Naive thymus-derived CD8-positive, alpha-beta T cell (primary cell): ENCODE measurements at regions not wholly inside any gene's neighbourhood (a gene's known extent, or its start where the extent isn't known, plus 50 kb on each side); places are given as distances from the start of the nearest gene placed in this dataset.

ENCODE experiments used
- ATAC-seq, 2 donors: fragments of 150-1000 bp; cut with Tn5 transposase in 1 of 2; sonication (Bioruptor Pico), chemical (Tn5 transposase) in 1 of 2; 1 replicate in 1 of 2; 2 replicates in 1 of 2; pipeline ENCODE4 v1.10.0; 2021; ENCODE audit warnings: mild to moderate bottlenecking in 2 of 2, moderate library complexity in 2 of 2
- POLR2A ChIA-PET: fragments of 350-600 bp; sonication (Branson Sonifier 250); formaldehyde crosslinking; loops from one replicate; lab custom pipeline; 2021; ENCODE audit warnings: antibody characterized with exemption; lab: Charles Lee
- DNase-seq, 10 donors: peaks; one replicate each; pipeline versions ENCODE4 v3.0.0 to v3.0.0-alpha.2; 2020 to 2022
- H3K27ac Mint-ChIP-seq, 10 donors: one replicate each; pipeline ENCODE4 v1.8.0; 2020 to 2022; ENCODE audit warnings: mild to moderate bottlenecking in 10 of 10, mixed read lengths in 10 of 10, moderate library complexity in 4 of 10, inconsistent platforms in 1 of 10
- H3K27me3 Mint-ChIP-seq, 5 donors: one replicate each; pipeline ENCODE4 v1.8.0; 2021 to 2022; ENCODE audit warnings: mixed read lengths in 5 of 5
- H3K36me3 Mint-ChIP-seq, 3 donors: one replicate each; pipeline ENCODE4 v1.8.0; 2020 to 2022; ENCODE audit warnings: mixed read lengths in 3 of 3, mild to moderate bottlenecking in 2 of 3, inconsistent platforms in 1 of 3
- H3K4me1 Mint-ChIP-seq, 4 donors: one replicate each; pipeline ENCODE4 v1.8.0; 2021 to 2022; ENCODE audit warnings: mixed read lengths in 4 of 4
- H3K4me3 Mint-ChIP-seq, 10 donors: one replicate each; pipeline ENCODE4 v1.8.0; 2020 to 2022; ENCODE audit warnings: mild to moderate bottlenecking in 10 of 10, mixed read lengths in 10 of 10, moderate library complexity in 6 of 10, inconsistent platforms in 1 of 10
- H3K9me3 Mint-ChIP-seq, 9 donors: one replicate each; pipeline ENCODE4 v1.8.0; 2020 to 2022; ENCODE audit warnings: mixed read lengths in 9 of 9, mild to moderate bottlenecking in 3 of 9, inconsistent platforms in 1 of 9, moderate library complexity in 1 of 9

GRCh38 chr18:37805773-37806404 is 240.3 kb upstream of the CELF4 start:
- no peak for DNase-seq

DNA sequence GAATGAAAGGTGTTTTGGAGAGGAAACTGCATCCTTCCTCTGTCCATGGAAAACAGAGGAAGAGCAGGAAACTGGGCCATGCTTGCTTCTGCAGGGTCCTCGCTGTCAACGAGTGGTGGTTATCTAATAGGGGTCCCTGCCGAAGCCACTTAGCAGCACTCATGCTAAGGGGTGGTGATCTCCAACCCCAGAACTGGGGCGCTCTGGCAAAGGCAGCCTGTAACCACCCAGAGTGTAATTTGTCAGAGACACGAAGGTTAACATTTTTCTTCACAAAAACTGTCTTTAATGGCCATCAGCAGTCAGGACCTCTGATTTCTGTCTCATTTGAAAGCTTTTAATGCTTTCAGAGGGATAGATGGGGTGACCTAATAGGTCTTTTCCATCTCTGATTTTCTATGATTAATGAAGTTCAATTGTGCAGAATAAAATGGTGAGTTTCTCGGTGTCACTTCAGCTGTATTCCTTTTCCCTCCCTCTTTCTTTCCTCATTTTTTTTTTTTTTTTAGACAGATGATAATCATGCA is 231.3 kb upstream of the CELF4 start:
- no peak overlapping the region for H3K4me3 Mint-ChIP-seq
- H3K27ac Mint-ChIP-seq: no peak overlapping the region
- POLR2A ChIA-PET: no interaction called here
- H3K27me3 Mint-ChIP-seq: no peaks in the 10 kb centered on the region
- DNase-seq (no peak), ATAC-seq (no peak)
- H3K36me3 Mint-ChIP-seq: no peaks in the 10 kb centered on the region
- peaks cover 0 to 5% (median 2%) of the 10 kb centered on the region in 9 donors for H3K9me3 Mint-ChIP-seq
- no peaks in the 10 kb centered on the region for H3K4me1 Mint-ChIP-seq

More at GRCh38 chr18:37805773-37806404, 240.3 kb upstream of the CELF4 start:
- POLR2A ChIA-PET: no interaction called here
- H3K27ac Mint-ChIP-seq: no peak overlapping the region
- H3K4me1 Mint-ChIP-seq: no peaks in the 10 kb centered on the region
- H3K9me3 Mint-ChIP-seq: peaks cover 0 to 36% (median 4%) of the 10 kb centered on the region in 9 donors
- H3K27me3 Mint-ChIP-seq: peaks cover 0 to 4% (median 0%) of the 10 kb centered on the region in 5 donors
- no peak for ATAC-seq
- peaks cover 0 to 14% (median 0%) of the 10 kb centered on the region in 3 donors for H3K36me3 Mint-ChIP-seq
- no peak overlapping the region for H3K4me3 Mint-ChIP-seq

GRCh38 chr18:37787452-37787851 is 221.9 kb upstream of the CELF4 start:
- H3K9me3 Mint-ChIP-seq: peaks cover 0 to 7% (median 0%) of the 10 kb centered on the region in 9 donors
- no peak overlapping the region for H3K4me3 Mint-ChIP-seq
- H3K27ac Mint-ChIP-seq: no peak overlapping the region
- POLR2A ChIA-PET: no interaction called here
- no peaks in the 10 kb centered on the region for H3K36me3 Mint-ChIP-seq
- no peaks in the 10 kb centered on the region for H3K4me1 Mint-ChIP-seq
- ATAC-seq (no peak), DNase-seq (no peak)
- peaks cover 0 to 5% (median 0%) of the 10 kb centered on the region in 5 donors for H3K27me3 Mint-ChIP-seq

- Mint-ChIP-seq H3K4me1 (no peaks in the 10 kb centered on the region), H3K27ac (no peak overlapping the region), H3K27me3 (peaks cover 0 to 6% (median 0%) of the 10 kb centered on the region in 5 donors), H3K36me3 (no peaks in the 10 kb centered on the region), H3K4me3 (no peak overlapping the region), H3K9me3 (peaks cover 0 to 5% (median 0%) of the 10 kb centered on the region in 9 donors)
- no peak for ATAC-seq
- POLR2A ChIA-PET: no interaction called here
- DNase-seq: no peak
These were observed 218.2 kb upstream of the CELF4 start for GRCh38 chr18:37783771-37784170.

- no peak for DNase-seq
- Mint-ChIP-seq H3K4me1 (peaks cover 0 to 1% (median 0%) of the 10 kb centered on the region in 4 donors), H3K36me3 (no peaks in the 10 kb centered on the region), H3K9me3 (peaks cover 0 to 2% (median 0%) of the 10 kb centered on the region in 9 donors), H3K4me3 (no peak overlapping the region), H3K27me3 (peaks cover 0 to 27% (median 15%) of the 10 kb centered on the region in 5 donors), H3K27ac (no peak overlapping the region)
- no peak for ATAC-seq
- POLR2A ChIA-PET: no interaction called here
These were observed 213.6 kb upstream of the CELF4 start for GRCh38 chr18:37779220-37779619.

DNA sequence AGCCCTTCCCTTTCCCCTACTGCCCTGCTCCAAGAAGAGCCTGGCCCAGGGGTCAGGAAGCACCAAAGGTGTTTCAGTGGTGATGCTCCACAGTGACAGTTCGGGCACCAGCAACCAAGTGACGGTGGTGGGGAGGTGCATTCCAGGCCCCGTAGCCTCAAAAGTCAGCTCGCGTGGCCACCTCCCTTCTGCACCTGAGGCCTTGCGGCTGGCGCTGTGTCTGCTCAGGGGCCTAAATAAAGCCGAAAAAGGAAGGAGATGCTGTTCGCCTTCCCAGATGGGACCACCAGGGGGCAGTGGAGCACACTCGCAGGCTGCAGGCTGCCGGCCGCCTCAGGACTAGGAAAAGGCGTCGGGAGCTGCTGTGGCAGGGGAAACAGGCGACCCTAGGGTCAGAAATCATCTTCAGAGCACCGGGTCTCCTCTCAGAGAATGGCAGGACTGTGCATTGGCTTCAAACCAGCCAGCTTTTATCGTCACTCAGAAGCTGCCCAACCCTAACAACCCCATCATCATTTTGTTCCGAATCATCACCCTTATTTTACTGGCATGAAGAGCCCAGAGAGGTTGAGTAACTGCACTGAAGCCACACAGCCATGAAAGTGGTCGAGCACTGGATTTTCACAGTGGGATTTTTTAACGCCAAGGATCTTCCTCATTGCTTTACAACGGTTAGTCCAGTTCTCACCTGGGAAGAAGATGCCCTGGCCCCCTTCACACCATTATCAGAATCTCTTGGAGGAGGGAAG is 213.0 kb upstream of the CELF4 start:
- ATAC-seq (no peak), DNase-seq (peak in 2 of 10 donors; percentile 1 to 15)
- H3K36me3 Mint-ChIP-seq: no peaks in the 10 kb centered on the region
- no peak overlapping the region for H3K27ac Mint-ChIP-seq
- POLR2A ChIA-PET: no interaction called here
- peaks cover 0 to 1% (median 0%) of the 10 kb centered on the region in 4 donors for H3K4me1 Mint-ChIP-seq
- no peak overlapping the region for H3K4me3 Mint-ChIP-seq
- H3K27me3 Mint-ChIP-seq: peaks cover 0 to 27% (median 15%) of the 10 kb centered on the region in 5 donors
- peaks cover 0 to 2% (median 0%) of the 10 kb centered on the region in 9 donors for H3K9me3 Mint-ChIP-seq

DNA sequence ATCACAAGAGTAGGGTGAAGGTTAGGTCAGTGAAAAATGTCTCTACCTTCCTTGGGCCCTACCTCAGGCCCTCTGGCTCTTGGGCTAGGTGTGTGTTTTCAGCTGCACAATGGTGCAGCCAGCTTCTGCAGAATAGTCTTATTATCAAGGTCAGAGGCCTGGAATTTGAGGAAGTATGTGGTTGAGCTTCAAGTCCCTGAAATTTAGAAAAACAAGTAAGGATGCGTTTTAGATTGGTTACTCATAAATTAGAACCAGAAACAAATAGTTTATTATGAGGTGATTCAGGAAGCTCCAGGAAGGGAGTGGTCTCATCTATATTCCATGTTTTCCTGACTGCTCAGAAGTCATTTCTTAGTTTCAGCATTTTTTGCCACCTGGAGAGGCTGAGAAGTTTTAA is 204.2 kb upstream of the CELF4 start:
- Mint-ChIP-seq H3K27ac (no peak overlapping the region), H3K9me3 (peaks cover 0 to 9% (median 0%) of the 10 kb centered on the region in 9 donors), H3K4me1 (peaks cover 0 to 1% (median 0%) of the 10 kb centered on the region in 4 donors), H3K36me3 (no peaks in the 10 kb centered on the region), H3K4me3 (no peak overlapping the region), H3K27me3 (peaks cover 0 to 6% (median 4%) of the 10 kb centered on the region in 5 donors)
- ATAC-seq (no peak), DNase-seq (no peak)
- POLR2A ChIA-PET: no interaction called here

GRCh38 chr18:37764541-37765288 is 199.1 kb upstream of the CELF4 start:
- Mint-ChIP-seq H3K27ac (no peak overlapping the region), H3K4me3 (no peak overlapping the region), H3K9me3 (peaks cover 0 to 9% (median 0%) of the 10 kb centered on the region in 9 donors), H3K27me3 (peaks cover 0 to 4% (median 0%) of the 10 kb centered on the region in 5 donors), H3K4me1 (no peaks in the 10 kb centered on the region), H3K36me3 (no peaks in the 10 kb centered on the region)
- POLR2A ChIA-PET: no interaction called here
- no peak for ATAC-seq
- no peak for DNase-seq

GRCh38 chr18:37762076-37762621 is 196.6 kb upstream of the CELF4 start:
- Mint-ChIP-seq H3K36me3 (no peaks in the 10 kb centered on the region), H3K27me3 (peaks cover 0 to 4% (median 0%) of the 10 kb centered on the region in 5 donors), H3K9me3 (peaks cover 0 to 3% (median 0%) of the 10 kb centered on the region in 9 donors), H3K27ac (no peak overlapping the region), H3K4me3 (no peak overlapping the region), H3K4me1 (no peaks in the 10 kb centered on the region)
- POLR2A ChIA-PET: no interaction called here
- ATAC-seq: no peak
- no peak for DNase-seq

- no peak for ATAC-seq
- Mint-ChIP-seq H3K9me3 (peaks cover 0 to 9% (median 0%) of the 10 kb centered on the region in 9 donors), H3K36me3 (no peaks in the 10 kb centered on the region), H3K4me3 (no peak overlapping the region), H3K27me3 (peaks cover 0 to 4% (median 1%) of the 10 kb centered on the region in 5 donors), H3K27ac (no peak overlapping the region), H3K4me1 (no peaks in the 10 kb centered on the region)
- DNase-seq: no peak
- POLR2A ChIA-PET: no interaction called here
These were observed 188.5 kb upstream of the CELF4 start for GRCh38 chr18:37754141-37754540.

GRCh38 chr18:37742436-37742835 is 176.8 kb upstream of the CELF4 start:
- no peak for ATAC-seq
- Mint-ChIP-seq H3K27ac (no peak overlapping the region), H3K36me3 (no peaks in the 10 kb centered on the region), H3K4me1 (no peaks in the 10 kb centered on the region), H3K27me3 (peaks cover 0 to 4% (median 0%) of the 10 kb centered on the region in 5 donors), H3K9me3 (peaks cover 0 to 3% (median 0%) of the 10 kb centered on the region in 9 donors), H3K4me3 (no peak overlapping the region)
- POLR2A ChIA-PET: no interaction called here
- no peak for DNase-seq

- DNase-seq (no peak), ATAC-seq (no peak)
- no peaks in the 10 kb centered on the region for H3K4me1 Mint-ChIP-seq
- POLR2A ChIA-PET: no interaction called here
- H3K4me3 Mint-ChIP-seq: no peak overlapping the region
- H3K27ac Mint-ChIP-seq: no peak overlapping the region
- H3K9me3 Mint-ChIP-seq: peaks cover 0 to 3% (median 0%) of the 10 kb centered on the region in 9 donors
- H3K27me3 Mint-ChIP-seq: peaks cover 0 to 4% (median 0%) of the 10 kb centered on the region in 5 donors
- H3K36me3 Mint-ChIP-seq: no peaks in the 10 kb centered on the region
These were observed 175.5 kb upstream of the CELF4 start for GRCh38 chr18:37741032-37741623.
